ENCODE measurements at regions not wholly inside any gene's neighbourhood (a gene's known extent, or its start where the extent isn't known, plus 50 kb on each side); places are given as distances from the start of the nearest gene placed in this dataset.

- Mint-ChIP-seq H3K9me3 (ENCODE audit: unreplicated experiment) (peaks cover 3% of the 10 kb centered on the region), H3K4me1 (ENCODE audit: low read depth, unreplicated experiment) (peaks cover 43% of the 10 kb centered on the region), H3K27ac (ENCODE audit: unreplicated experiment) (no peak overlapping the region), H3K36me3 (ENCODE audit: low read depth, unreplicated experiment) (peaks cover 2% of the 10 kb centered on the region), H3K4me3 (ENCODE audit: unreplicated experiment) (no peak overlapping the region), H3K27me3 (ENCODE audit: low read depth, unreplicated experiment) (no peaks in the 10 kb centered on the region)
- H3K4me1 ChIP-seq (ENCODE audit: insufficient read depth, low read length) = peaks cover 21% of the 10 kb centered on the region
- H3K79me2 ChIP-seq (ENCODE audit: insufficient read depth, low read length) = no peaks in the 10 kb centered on the region
- no peak overlapping the region for H3K4me2 ChIP-seq (ENCODE audit: low read length)
- no peaks in the 10 kb centered on the region for H4K20me1 ChIP-seq (ENCODE audit: insufficient read depth, low read length)
- H3K9me3 ChIP-seq (ENCODE audit: insufficient read depth, low read depth, low read length) = no peaks in the 10 kb centered on the region
- no peak overlapping the region for H3K4me3 ChIP-seq (ENCODE audit: insufficient read depth, low read depth, low read length)
- no peak for DNase-seq (ENCODE audit: low read depth)
- peak overlapping the region; percentile 19 for H2AFZ ChIP-seq (ENCODE audit: low read depth, low read length)
- no peak for FAIRE-seq
- H3K9ac ChIP-seq (ENCODE audit: low read length) = no peak overlapping the region
- no peak overlapping the region for H3K27ac ChIP-seq (ENCODE audit: low read depth, low read length)
- H3K36me3 ChIP-seq (ENCODE audit: insufficient read depth, low read length) = no peaks in the 10 kb centered on the region
- TF ChIP-seq, protein P1, sequence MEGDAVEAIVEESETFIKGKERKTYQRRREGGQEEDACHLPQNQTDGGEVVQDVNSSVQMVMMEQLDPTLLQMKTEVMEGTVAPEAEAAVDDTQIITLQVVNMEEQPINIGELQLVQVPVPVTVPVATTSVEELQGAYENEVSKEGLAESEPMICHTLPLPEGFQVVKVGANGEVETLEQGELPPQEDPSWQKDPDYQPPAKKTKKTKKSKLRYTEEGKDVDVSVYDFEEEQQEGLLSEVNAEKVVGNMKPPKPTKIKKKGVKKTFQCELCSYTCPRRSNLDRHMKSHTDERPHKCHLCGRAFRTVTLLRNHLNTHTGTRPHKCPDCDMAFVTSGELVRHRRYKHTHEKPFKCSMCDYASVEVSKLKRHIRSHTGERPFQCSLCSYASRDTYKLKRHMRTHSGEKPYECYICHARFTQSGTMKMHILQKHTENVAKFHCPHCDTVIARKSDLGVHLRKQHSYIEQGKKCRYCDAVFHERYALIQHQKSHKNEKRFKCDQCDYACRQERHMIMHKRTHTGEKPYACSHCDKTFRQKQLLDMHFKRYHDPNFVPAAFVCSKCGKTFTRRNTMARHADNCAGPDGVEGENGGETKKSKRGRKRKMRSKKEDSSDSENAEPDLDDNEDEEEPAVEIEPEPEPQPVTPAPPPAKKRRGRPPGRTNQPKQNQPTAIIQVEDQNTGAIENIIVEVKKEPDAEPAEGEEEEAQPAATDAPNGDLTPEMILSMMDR (IDR thresholded peaks at IDR 0.05; ENCODE audit: insufficient read depth, low read depth, low read length) = no peak
- TF ChIP-seq EZH2 (IDR thresholded peaks at IDR 0.05; ENCODE audit: insufficient read depth, low read length) = no peak
- H3K27me3 ChIP-seq (ENCODE audit: insufficient read depth, low read length) = no peaks in the 10 kb centered on the region
Measured at GRCh38 chr14:61607570-61608244, 87.6 kb upstream of the HIF1A start.

DNA sequence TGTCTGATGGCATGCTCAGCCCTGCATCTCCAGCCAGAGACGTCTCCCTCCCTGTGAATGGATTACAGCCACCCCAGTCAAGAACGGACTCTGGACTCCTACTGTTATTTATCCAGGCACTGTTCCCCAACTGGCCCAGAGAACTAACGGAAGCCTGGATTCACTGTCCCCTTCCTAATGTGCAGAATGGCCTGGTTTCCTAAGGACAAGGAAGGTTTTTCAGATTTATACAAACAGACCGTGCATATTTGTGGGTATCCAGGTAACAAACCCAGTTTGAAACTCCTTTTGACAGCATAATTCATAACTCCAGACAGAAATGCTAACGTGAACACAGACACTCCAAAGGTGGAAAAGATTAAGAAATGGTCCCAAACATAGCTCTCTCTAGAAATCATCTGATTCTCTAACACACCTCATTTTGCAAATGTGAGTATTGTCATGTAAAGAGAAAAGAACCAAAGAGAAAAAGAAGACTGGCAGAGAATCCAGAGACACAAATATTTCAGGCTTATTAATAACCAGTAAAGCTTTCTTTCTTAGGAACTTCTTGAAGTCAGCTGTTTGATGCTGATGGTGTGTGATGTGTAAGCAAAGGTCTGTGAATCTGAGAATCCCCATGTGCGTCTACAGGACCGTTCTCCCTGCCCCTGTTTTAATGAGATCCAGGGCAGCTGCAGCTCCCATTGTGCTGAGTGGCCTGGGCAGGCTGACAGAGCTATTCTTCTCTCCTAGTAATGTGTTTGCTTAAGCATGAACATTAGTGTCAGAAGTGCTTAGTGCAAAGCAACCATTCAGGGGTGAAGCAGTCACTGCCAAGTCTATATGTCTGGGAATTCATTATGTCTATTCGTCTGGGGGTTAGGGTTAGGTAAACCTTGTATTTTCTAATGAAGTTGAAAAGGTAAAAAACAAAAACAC lies 86.8 kb upstream of the HIF1A start:
- peak overlapping the region; percentile 19 for H2AFZ ChIP-seq (ENCODE audit: low read depth, low read length)
- FAIRE-seq = no peak
- peaks cover 3% of the 10 kb centered on the region for H3K9me3 Mint-ChIP-seq (ENCODE audit: unreplicated experiment)
- peaks cover 40% of the 10 kb centered on the region for H3K4me1 Mint-ChIP-seq (ENCODE audit: low read depth, unreplicated experiment)
- H3K9ac ChIP-seq (ENCODE audit: low read length) = peak overlapping the region; percentile 16
- no peak for TF ChIP-seq EZH2 (IDR thresholded peaks at IDR 0.05; ENCODE audit: insufficient read depth, low read length)
- TF ChIP-seq, protein P1 (IDR thresholded peaks at IDR 0.05; ENCODE audit: insufficient read depth, low read depth, low read length) = no peak
- peak overlapping the region; percentile 91 for H3K27ac Mint-ChIP-seq (ENCODE audit: unreplicated experiment)
- no peaks in the 10 kb centered on the region for H3K27me3 ChIP-seq (ENCODE audit: insufficient read depth, low read length)
- H3K4me2 ChIP-seq (ENCODE audit: low read length) = peak overlapping the region; percentile 52
- H3K4me3 Mint-ChIP-seq (ENCODE audit: unreplicated experiment) = no peak overlapping the region
- H4K20me1 ChIP-seq (ENCODE audit: insufficient read depth, low read length) = no peaks in the 10 kb centered on the region
- H3K4me3 ChIP-seq (ENCODE audit: insufficient read depth, low read depth, low read length) = no peak overlapping the region
- H3K27me3 Mint-ChIP-seq (ENCODE audit: low read depth, unreplicated experiment) = no peaks in the 10 kb centered on the region
- no peaks in the 10 kb centered on the region for H3K36me3 ChIP-seq (ENCODE audit: insufficient read depth, low read length)
- no peaks in the 10 kb centered on the region for H3K79me2 ChIP-seq (ENCODE audit: insufficient read depth, low read length)
- no peaks in the 10 kb centered on the region for H3K9me3 ChIP-seq (ENCODE audit: insufficient read depth, low read depth, low read length)
- peaks cover 2% of the 10 kb centered on the region for H3K36me3 Mint-ChIP-seq (ENCODE audit: low read depth, unreplicated experiment)
- DNase-seq (ENCODE audit: low read depth) = peak; percentile 83
- peak overlapping the region; percentile 14 for H3K27ac ChIP-seq (ENCODE audit: low read depth, low read length)
- H3K4me1 ChIP-seq (ENCODE audit: insufficient read depth, low read length) = peaks cover 18% of the 10 kb centered on the region

Measured in astrocyte (in vitro differentiated cells and primary cell).